ENCODE measurements at regions not wholly inside any gene's neighbourhood (a gene's known extent, or its start where the extent isn't known, plus 50 kb on each side); places are given as distances from the start of the nearest gene placed in this dataset.

GRCh38 chr3:68234076-68234780, 579.8 kb upstream of the SUCLG2 start:
- 90 to 100% methylated on average over 4 to 8 of the region's 8 CpGs for WGBS, 2 experiments (ENCODE audit: insufficient coverage in 1 of 2, insufficient read length in 1 of 2)
- Histone ChIP-seq H3K27ac (ENCODE audit: low read depth, low read length) (no peak overlapping the region), H3K4me1 (ENCODE audit: control insufficient read depth, insufficient read depth, low read length) (no peaks in the 10 kb centered on the region), H3K36me3 (ENCODE audit: control insufficient read depth, insufficient read depth, low read length) (no peaks in the 10 kb centered on the region), H3K4me3 (ENCODE audit: low read length) (no peak overlapping the region), H3K9me3 (ENCODE audit: control insufficient read depth, low read length) (no peaks in the 10 kb centered on the region), H3K27me3 (ENCODE audit: control insufficient read depth, insufficient read depth, low read length, poor library complexity, severe bottlenecking) (no peaks in the 10 kb centered on the region), H3K9ac (ENCODE audit: extremely low read depth, low read length, poor library complexity, severe bottlenecking) (no peak overlapping the region)
- H3K27me3 Mint-ChIP-seq (ENCODE audit: insufficient read depth) = no peaks in the 10 kb centered on the region
- H3K36me3 Mint-ChIP-seq (ENCODE audit: low read depth) = no peaks in the 10 kb centered on the region
- TF ChIP-seq CTCF (conservative IDR thresholded peaks at IDR 0.05) = no peak
- no peak overlapping the region for H3K4me3 Mint-ChIP-seq
- no peak overlapping the region for H3K27ac Mint-ChIP-seq
- DNase-seq = no peak
- peaks cover 5% of the 10 kb centered on the region for H3K9me3 Mint-ChIP-seq
- peaks cover 2% of the 10 kb centered on the region for H3K4me1 Mint-ChIP-seq

- Histone ChIP-seq H3K9ac (ENCODE audit: extremely low read depth, low read length, poor library complexity, severe bottlenecking) (no peak overlapping the region), H3K27ac (ENCODE audit: low read depth, low read length) (no peak overlapping the region), H3K4me1 (ENCODE audit: control insufficient read depth, insufficient read depth, low read length) (no peaks in the 10 kb centered on the region), H3K27me3 (ENCODE audit: control insufficient read depth, insufficient read depth, low read length, poor library complexity, severe bottlenecking) (no peaks in the 10 kb centered on the region), H3K36me3 (ENCODE audit: control insufficient read depth, insufficient read depth, low read length) (no peaks in the 10 kb centered on the region), H3K4me3 (ENCODE audit: low read length) (no peak overlapping the region), H3K9me3 (ENCODE audit: control insufficient read depth, low read length) (no peaks in the 10 kb centered on the region)
- no peak overlapping the region for H3K27ac Mint-ChIP-seq
- no peak for TF ChIP-seq CTCF (conservative IDR thresholded peaks at IDR 0.05)
- no peak for DNase-seq
- no peaks in the 10 kb centered on the region for H3K36me3 Mint-ChIP-seq (ENCODE audit: low read depth)
- 76 to 100% methylated on average over 1 of the region's 1 CpG for WGBS, 2 experiments (ENCODE audit: insufficient coverage in 1 of 2, insufficient read length in 1 of 2)
- H3K4me1 Mint-ChIP-seq = no peaks in the 10 kb centered on the region
- H3K27me3 Mint-ChIP-seq (ENCODE audit: insufficient read depth) = no peaks in the 10 kb centered on the region
- H3K4me3 Mint-ChIP-seq = no peak overlapping the region
- peaks cover 5% of the 10 kb centered on the region for H3K9me3 Mint-ChIP-seq
These were observed 574.4 kb upstream of the SUCLG2 start for GRCh38 chr3:68228856-68229255.

GRCh38 chr3:68220832-68221231, 566.4 kb upstream of the SUCLG2 start:
- H3K36me3 Mint-ChIP-seq (ENCODE audit: low read depth) = no peaks in the 10 kb centered on the region
- no peaks in the 10 kb centered on the region for H3K27me3 ChIP-seq (ENCODE audit: control insufficient read depth, insufficient read depth, low read length, poor library complexity, severe bottlenecking)
- no peak overlapping the region for H3K4me3 Mint-ChIP-seq
- no peak for TF ChIP-seq CTCF (conservative IDR thresholded peaks at IDR 0.05)
- no peaks in the 10 kb centered on the region for H3K9me3 Mint-ChIP-seq
- H3K9me3 ChIP-seq (ENCODE audit: control insufficient read depth, low read length) = no peaks in the 10 kb centered on the region
- H3K27ac ChIP-seq (ENCODE audit: low read depth, low read length) = no peak overlapping the region
- no peaks in the 10 kb centered on the region for H3K36me3 ChIP-seq (ENCODE audit: control insufficient read depth, insufficient read depth, low read length)
- no peak for DNase-seq
- no peak overlapping the region for H3K27ac Mint-ChIP-seq
- H3K9ac ChIP-seq (ENCODE audit: extremely low read depth, low read length, poor library complexity, severe bottlenecking) = no peak overlapping the region
- H3K4me1 ChIP-seq (ENCODE audit: control insufficient read depth, insufficient read depth, low read length) = no peaks in the 10 kb centered on the region
- H3K4me3 ChIP-seq (ENCODE audit: low read length) = no peak overlapping the region
- 93 to 100% methylated on average over 1 to 2 of the region's 2 CpGs for WGBS, 2 experiments (ENCODE audit: insufficient coverage in 1 of 2, insufficient read length in 1 of 2)
- H3K27me3 Mint-ChIP-seq (ENCODE audit: insufficient read depth) = no peaks in the 10 kb centered on the region
- H3K4me1 Mint-ChIP-seq = peaks cover 4% of the 10 kb centered on the region

All from endodermal cell (in vitro differentiated cells).